Ishikawa (cell line): ENCODE measurements at regions not wholly inside any gene's neighbourhood (a gene's known extent, or its start where the extent isn't known, plus 50 kb on each side); places are given as distances from the start of the nearest gene placed in this dataset.

ENCODE experiments used
- CEBPB ChIP-seq: IDR thresholded peaks from 2 replicates; pipeline ENCODE4 v1.6.1; 2012
- CREB1 ChIP-seq: IDR thresholded peaks from 2 replicates; pipeline ENCODE4 v1.6.1; 2012; ENCODE audit warnings: low read depth
- EP300 ChIP-seq: IDR thresholded peaks from 2 replicates; pipeline ENCODE4 v1.6.1; 2012; ENCODE audit warnings: borderline replicate concordance
- FOXM1 ChIP-seq: IDR thresholded peaks from 2 replicates; pipeline ENCODE4 v1.6.1; 2012; ENCODE audit warnings: low read depth, borderline replicate concordance
- NFIC ChIP-seq: IDR thresholded peaks from 2 replicates; pipeline ENCODE4 v1.6.1; 2012
- RAD21 ChIP-seq: IDR thresholded peaks from 2 replicates; pipeline ENCODE4 v1.6.1; 2012; ENCODE audit warnings: low read depth
- TAF1 ChIP-seq: IDR thresholded peaks from 2 replicates; pipeline ENCODE4 v1.6.1; 2012; ENCODE audit warnings: low read depth, mild to moderate bottlenecking
- TCF12 ChIP-seq: IDR thresholded peaks from 2 replicates; pipeline ENCODE4 v1.6.1; 2012; ENCODE audit warnings: low read depth
- TEAD4 ChIP-seq: IDR thresholded peaks from 2 replicates; pipeline ENCODE4 v1.6.1; 2012
- YY1 ChIP-seq: IDR thresholded peaks from 2 replicates; pipeline ENCODE4 v1.6.1; 2012; ENCODE audit warnings: low read depth
- ZBTB7A ChIP-seq: IDR thresholded peaks from 2 replicates; pipeline ENCODE4 v1.6.1; 2012; ENCODE audit warnings: low read depth
- TF ChIP-seq, protein P1 (sequence below): IDR thresholded peaks from 2 replicates; pipeline ENCODE4 v1.6.1; 2012
- TF ChIP-seq, protein P2 (sequence below): IDR thresholded peaks from 2 replicates; pipeline ENCODE4 v1.6.1; 2012; ENCODE audit warnings: low read depth, mild to moderate bottlenecking
- TF ChIP-seq, protein P3 (sequence below): IDR thresholded peaks from 2 replicates; pipeline ENCODE4 v1.6.1; 2012

DNA sequence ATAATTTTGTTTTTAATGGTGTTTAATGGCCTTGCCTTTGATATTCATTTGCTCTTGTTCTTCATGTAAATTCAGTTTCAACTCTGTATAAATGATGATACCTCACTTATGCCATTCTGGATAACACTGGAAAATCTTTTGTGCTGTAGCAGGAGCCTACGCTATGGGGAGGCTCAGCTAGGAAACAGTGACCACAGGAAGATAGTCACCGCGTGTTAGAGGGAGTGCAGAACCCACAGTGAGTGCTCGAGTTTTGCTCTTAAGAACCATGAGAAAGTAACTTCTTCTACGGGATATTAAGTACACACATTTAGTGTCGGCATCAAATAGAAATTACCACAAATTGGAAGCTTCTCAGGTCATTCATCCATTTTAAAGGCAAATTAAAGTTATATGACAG lies 143.9 kb downstream of the IRX2 start:
- TF ChIP-seq EP300 = no peak
- no peak for TF ChIP-seq TEAD4
- TF ChIP-seq RAD21 = no peak
- TF ChIP-seq, protein P1, sequence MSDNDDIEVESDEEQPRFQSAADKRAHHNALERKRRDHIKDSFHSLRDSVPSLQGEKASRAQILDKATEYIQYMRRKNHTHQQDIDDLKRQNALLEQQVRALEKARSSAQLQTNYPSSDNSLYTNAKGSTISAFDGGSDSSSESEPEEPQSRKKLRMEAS = no peak
- no peak for TF ChIP-seq ZBTB7A
- TF ChIP-seq, protein P2, sequence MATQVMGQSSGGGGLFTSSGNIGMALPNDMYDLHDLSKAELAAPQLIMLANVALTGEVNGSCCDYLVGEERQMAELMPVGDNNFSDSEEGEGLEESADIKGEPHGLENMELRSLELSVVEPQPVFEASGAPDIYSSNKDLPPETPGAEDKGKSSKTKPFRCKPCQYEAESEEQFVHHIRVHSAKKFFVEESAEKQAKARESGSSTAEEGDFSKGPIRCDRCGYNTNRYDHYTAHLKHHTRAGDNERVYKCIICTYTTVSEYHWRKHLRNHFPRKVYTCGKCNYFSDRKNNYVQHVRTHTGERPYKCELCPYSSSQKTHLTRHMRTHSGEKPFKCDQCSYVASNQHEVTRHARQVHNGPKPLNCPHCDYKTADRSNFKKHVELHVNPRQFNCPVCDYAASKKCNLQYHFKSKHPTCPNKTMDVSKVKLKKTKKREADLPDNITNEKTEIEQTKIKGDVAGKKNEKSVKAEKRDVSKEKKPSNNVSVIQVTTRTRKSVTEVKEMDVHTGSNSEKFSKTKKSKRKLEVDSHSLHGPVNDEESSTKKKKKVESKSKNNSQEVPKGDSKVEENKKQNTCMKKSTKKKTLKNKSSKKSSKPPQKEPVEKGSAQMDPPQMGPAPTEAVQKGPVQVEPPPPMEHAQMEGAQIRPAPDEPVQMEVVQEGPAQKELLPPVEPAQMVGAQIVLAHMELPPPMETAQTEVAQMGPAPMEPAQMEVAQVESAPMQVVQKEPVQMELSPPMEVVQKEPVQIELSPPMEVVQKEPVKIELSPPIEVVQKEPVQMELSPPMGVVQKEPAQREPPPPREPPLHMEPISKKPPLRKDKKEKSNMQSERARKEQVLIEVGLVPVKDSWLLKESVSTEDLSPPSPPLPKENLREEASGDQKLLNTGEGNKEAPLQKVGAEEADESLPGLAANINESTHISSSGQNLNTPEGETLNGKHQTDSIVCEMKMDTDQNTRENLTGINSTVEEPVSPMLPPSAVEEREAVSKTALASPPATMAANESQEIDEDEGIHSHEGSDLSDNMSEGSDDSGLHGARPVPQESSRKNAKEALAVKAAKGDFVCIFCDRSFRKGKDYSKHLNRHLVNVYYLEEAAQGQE = no peak
- no peak for TF ChIP-seq TAF1
- no peak for TF ChIP-seq YY1
- TF ChIP-seq, protein P3, sequence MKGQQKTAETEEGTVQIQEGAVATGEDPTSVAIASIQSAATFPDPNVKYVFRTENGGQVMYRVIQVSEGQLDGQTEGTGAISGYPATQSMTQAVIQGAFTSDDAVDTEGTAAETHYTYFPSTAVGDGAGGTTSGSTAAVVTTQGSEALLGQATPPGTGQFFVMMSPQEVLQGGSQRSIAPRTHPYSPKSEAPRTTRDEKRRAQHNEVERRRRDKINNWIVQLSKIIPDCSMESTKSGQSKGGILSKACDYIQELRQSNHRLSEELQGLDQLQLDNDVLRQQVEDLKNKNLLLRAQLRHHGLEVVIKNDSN = no peak
- TF ChIP-seq FOXM1 = no peak
- TF ChIP-seq CEBPB = no peak
- TF ChIP-seq TCF12 = no peak
- no peak for TF ChIP-seq NFIC
- no peak for TF ChIP-seq CREB1
